GM23338 (cell line): ENCODE measurements at regions not wholly inside any gene's neighbourhood (a gene's known extent, or its start where the extent isn't known, plus 50 kb on each side); places are given as distances from the start of the nearest gene placed in this dataset.

Experiments used
- ATAC-seq: fragments of 200-7000 bp; cut with Tn5 transposase; 3 replicates; pipeline ENCODE4 v1.9.1; 2020
- DNase-seq: peaks from one replicate; pipeline ENCODE4 v3.0.0-alpha.2; 2015; ENCODE audit warnings: low spot score
- H2AFZ ChIP-seq: fragments of 200-600 bp; sonication (generic); 2 replicates; pipeline ENCODE4 v1.8.0; 2016; ENCODE audit warnings: antibody characterized with exemption, mild to moderate bottlenecking, moderate library complexity
- H3F3A ChIP-seq: fragments of 200-600 bp; sonication (generic); replicated peaks from 2 replicates; pipeline ENCODE4 v1.8.0; 2017; ENCODE audit warnings: antibody characterized with exemption, mixed run types, low read depth
- H3K27ac ChIP-seq: fragments of 200-600 bp; sonication (generic); 2 replicates; pipeline ENCODE4 v1.6.1; 2016; ENCODE audit warnings: low read depth
- H3K27me3 ChIP-seq: fragments of 200-600 bp; sonication (generic); 2 replicates; pipeline ENCODE4 v1.8.0; 2016; ENCODE audit warnings: mild to moderate bottlenecking, mixed run types, moderate library complexity; ENCODE audit not compliant: insufficient read depth
- H3K36me3 ChIP-seq: fragments of 200-600 bp; sonication (generic); 2 replicates; pipeline ENCODE4 v1.8.0; 2016; ENCODE audit warnings: mild to moderate bottlenecking; ENCODE audit not compliant: insufficient read depth
- H3K4me1 ChIP-seq: fragments of 200-600 bp; sonication (generic); 2 replicates; pipeline ENCODE4 v1.8.0; 2016; ENCODE audit warnings: mild to moderate bottlenecking, moderate library complexity; ENCODE audit not compliant: insufficient read depth
- H3K4me2 ChIP-seq: fragments of 200-600 bp; sonication (generic); 2 replicates; pipeline ENCODE4 v1.7.1; 2017; ENCODE audit warnings: mixed run types
- H3K4me3 ChIP-seq: fragments of 200-600 bp; sonication (generic); 2 replicates; pipeline ENCODE4 v1.6.1; 2016; ENCODE audit warnings: mixed run types
- H3K79me2 ChIP-seq: fragments of 200-600 bp; sonication (generic); replicated peaks from 2 replicates; pipeline ENCODE4 v1.8.0; 2017; ENCODE audit warnings: mild to moderate bottlenecking; ENCODE audit not compliant: insufficient read depth
- H3K9me2 ChIP-seq: fragments of 200-600 bp; sonication (generic); 2 replicates; pipeline ENCODE4 v1.8.0; 2017; ENCODE audit not compliant: insufficient read depth
- H4K20me1 ChIP-seq: fragments of 200-600 bp; sonication (generic); replicated peaks from 2 replicates; pipeline ENCODE4 v1.8.0; 2017; ENCODE audit warnings: mild to moderate bottlenecking; ENCODE audit not compliant: insufficient read depth
- H3K27ac Mint-ChIP-seq: 2 replicates; pipeline ENCODE4 v1.8.0; 2020; ENCODE audit warnings: inconsistent platforms, mild to moderate bottlenecking, moderate library complexity, mixed read lengths
- H3K27me3 Mint-ChIP-seq: 3 replicates; pipeline ENCODE4 v1.8.0; 2022; ENCODE audit warnings: low read depth, mild to moderate bottlenecking, moderate library complexity, mixed read lengths, inconsistent platforms; ENCODE audit not compliant: insufficient read depth, poor library complexity
- H3K36me3 Mint-ChIP-seq: 3 replicates; pipeline ENCODE4 v1.8.0; 2021; ENCODE audit warnings: low read depth, mild to moderate bottlenecking, inconsistent platforms, moderate library complexity, mixed read lengths
- H3K4me1 Mint-ChIP-seq: 3 replicates; pipeline ENCODE4 v1.8.0; 2020; ENCODE audit warnings: mild to moderate bottlenecking, inconsistent platforms, mixed read lengths
- H3K4me3 Mint-ChIP-seq: 3 replicates; pipeline ENCODE4 v1.8.0; 2021; ENCODE audit warnings: moderate library complexity, mild to moderate bottlenecking, inconsistent platforms, mixed read lengths
- H3K9me3 Mint-ChIP-seq: 3 replicates; pipeline ENCODE4 v1.8.0; 2020; ENCODE audit warnings: moderate library complexity, mild to moderate bottlenecking, inconsistent platforms, mixed read lengths
- EZH2 ChIP-seq: fragments of 200-600 bp; sonication (generic); IDR thresholded peaks from one replicate; pipeline ENCODE4 v1.8.0; 2017; ENCODE audit warnings: antibody characterized with exemption, mild to moderate bottlenecking, low read depth; ENCODE audit not compliant: unreplicated experiment
- EZH2phosphoT487 ChIP-seq: fragments of 200-600 bp; sonication (generic); IDR thresholded peaks from one replicate; pipeline ENCODE4 v1.8.1; 2018; ENCODE audit warnings: antibody characterized with exemption; ENCODE audit not compliant: unreplicated experiment
- NANOG ChIP-seq: IDR thresholded peaks from 2 replicates; pipeline ENCODE4 v1.6.1; 2016; ENCODE audit warnings: antibody characterized with exemption, borderline replicate concordance
- POLR2AphosphoS5 ChIP-seq: IDR thresholded peaks from 2 replicates; pipeline ENCODE4 v1.6.1; 2016; ENCODE audit warnings: antibody characterized with exemption, low read depth
- STAT1 ChIP-seq: IDR thresholded peaks from one replicate; pipeline ENCODE4 v1.6.1; 2016; ENCODE audit warnings: antibody characterized with exemption; ENCODE audit not compliant: unreplicated experiment
- ZNF331 ChIP-seq: fragments of 250-450 bp; sonication (Bioruptor Pico); IDR thresholded peaks from 2 replicates; pipeline ENCODE4 v1.5.0; 2020; ENCODE audit warnings: low read depth, mild to moderate bottlenecking, moderate library complexity
- TF ChIP-seq, protein P1 (sequence below), 2 experiments: fragments of 200-600 bp in 1 of 2; sonication (generic) in 1 of 2; conservative IDR thresholded peaks; 2 replicates each; pipeline versions ENCODE4 v1.5.1 to v1.6.1; 2016 to 2017; ENCODE audit warnings: antibody characterized with exemption in 2 of 2, low read depth in 2 of 2, mild to moderate bottlenecking in 2 of 2, moderate library complexity in 1 of 2
- TF ChIP-seq, protein P2 (sequence below): IDR thresholded peaks from one replicate; pipeline ENCODE4 v1.6.1; 2018; ENCODE audit warnings: antibody characterized with exemption; ENCODE audit not compliant: unreplicated experiment

DNA sequence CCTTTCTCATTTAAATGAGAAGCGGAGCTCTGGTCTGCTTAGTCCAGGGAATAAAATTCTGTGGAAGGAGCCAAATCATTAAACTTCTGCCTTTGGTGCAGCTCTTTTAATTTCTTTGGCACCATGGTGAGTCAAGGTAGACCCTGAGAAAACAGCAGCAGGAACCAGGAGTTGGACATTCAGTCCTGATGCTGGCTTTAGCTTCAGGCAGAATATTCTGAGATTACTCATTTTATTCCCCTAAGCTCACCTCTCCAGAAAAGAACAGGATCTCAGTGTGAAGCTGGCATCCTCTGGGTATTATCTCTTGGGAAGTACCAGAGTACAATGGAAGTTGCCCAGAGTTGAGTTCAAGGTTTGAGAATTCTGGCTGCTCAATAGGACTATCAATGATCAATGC is 211.6 kb upstream of the NRP1 start (continued):
- no peak for TF ChIP-seq NANOG

DNA sequence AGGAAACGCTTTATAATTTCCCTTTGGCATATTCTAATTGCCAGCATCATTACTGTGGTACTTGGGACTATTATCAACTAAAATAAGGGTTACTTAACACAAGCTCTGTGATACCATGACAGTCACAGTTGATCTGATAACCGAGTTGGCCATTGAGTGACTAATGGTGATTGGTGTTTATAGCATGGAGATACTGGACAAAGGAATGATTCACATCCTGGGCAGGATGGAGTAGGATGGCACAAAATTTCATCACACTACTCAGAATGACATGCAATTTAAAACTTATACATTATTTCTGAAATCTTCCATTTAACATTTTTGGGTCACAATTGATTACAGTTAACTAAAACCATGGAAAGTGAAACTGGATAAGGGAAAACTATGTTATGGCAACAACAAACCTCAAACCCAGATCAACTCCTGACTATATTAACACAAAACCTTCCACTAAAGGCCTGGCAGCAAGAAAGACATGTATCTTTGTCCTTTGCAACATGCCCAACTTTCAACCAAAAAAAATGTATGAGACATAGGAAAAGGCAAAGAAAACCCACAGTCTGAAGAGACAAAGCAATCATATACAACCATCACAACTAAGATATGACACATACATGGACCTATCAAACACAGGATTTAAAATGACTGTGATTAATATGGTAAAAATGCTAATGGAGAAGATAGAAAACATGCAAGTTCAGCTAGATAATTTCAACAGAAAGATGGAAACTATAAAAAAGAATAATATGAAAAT is 208.5 kb upstream of the NRP1 start:
- no peak overlapping the region for H3K27ac Mint-ChIP-seq
- Histone ChIP-seq H3K4me2 (no peak overlapping the region), H3K9me2 (no peaks in the 10 kb centered on the region), H3K27ac (no peak overlapping the region), H3K4me1 (no peaks in the 10 kb centered on the region), H2AFZ (no peak overlapping the region), H3F3A (no peaks in the 10 kb centered on the region), H3K27me3 (no peaks in the 10 kb centered on the region), H3K4me3 (no peak overlapping the region), H3K79me2 (no peaks in the 10 kb centered on the region), H4K20me1 (no peaks in the 10 kb centered on the region), H3K36me3 (no peaks in the 10 kb centered on the region)
- TF ChIP-seq, protein P1, sequence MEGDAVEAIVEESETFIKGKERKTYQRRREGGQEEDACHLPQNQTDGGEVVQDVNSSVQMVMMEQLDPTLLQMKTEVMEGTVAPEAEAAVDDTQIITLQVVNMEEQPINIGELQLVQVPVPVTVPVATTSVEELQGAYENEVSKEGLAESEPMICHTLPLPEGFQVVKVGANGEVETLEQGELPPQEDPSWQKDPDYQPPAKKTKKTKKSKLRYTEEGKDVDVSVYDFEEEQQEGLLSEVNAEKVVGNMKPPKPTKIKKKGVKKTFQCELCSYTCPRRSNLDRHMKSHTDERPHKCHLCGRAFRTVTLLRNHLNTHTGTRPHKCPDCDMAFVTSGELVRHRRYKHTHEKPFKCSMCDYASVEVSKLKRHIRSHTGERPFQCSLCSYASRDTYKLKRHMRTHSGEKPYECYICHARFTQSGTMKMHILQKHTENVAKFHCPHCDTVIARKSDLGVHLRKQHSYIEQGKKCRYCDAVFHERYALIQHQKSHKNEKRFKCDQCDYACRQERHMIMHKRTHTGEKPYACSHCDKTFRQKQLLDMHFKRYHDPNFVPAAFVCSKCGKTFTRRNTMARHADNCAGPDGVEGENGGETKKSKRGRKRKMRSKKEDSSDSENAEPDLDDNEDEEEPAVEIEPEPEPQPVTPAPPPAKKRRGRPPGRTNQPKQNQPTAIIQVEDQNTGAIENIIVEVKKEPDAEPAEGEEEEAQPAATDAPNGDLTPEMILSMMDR (conservative IDR thresholded peaks at IDR 0.05; ENCODE audit: low read depth in 2 of 2): no peak
- H3K36me3 Mint-ChIP-seq: no peaks in the 10 kb centered on the region; the same call in 2 of the 3 replicates
- DNase-seq: no peak
- H3K4me1 Mint-ChIP-seq: no peaks in the 10 kb centered on the region
- ATAC-seq: no peak
- no peak overlapping the region for H3K4me3 Mint-ChIP-seq
- no peaks in the 10 kb centered on the region for H3K27me3 Mint-ChIP-seq
- peaks cover 3% of the 10 kb centered on the region; the same call in 2 of the 3 replicates for H3K9me3 Mint-ChIP-seq

DNA sequence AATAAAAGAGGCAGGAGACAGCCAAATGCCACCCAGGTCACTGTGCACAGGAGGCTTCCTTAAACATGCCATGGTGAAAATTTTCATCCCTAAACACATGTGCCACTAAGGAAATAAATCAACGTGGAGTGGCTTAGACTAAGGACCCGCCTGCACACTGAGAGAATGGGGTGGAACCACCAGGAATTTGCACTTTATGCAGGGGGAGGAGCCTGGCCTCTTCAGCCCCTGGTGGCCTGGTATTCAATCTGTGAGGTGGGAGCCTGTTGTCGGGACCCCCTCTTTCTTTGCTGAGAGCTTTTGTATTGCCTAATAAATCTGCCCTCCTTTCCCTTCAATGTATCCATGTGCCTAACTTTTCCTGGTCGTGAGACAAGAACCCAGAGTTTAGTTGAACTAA is 204.6 kb upstream of the NRP1 start:
- H3K4me3 ChIP-seq: no peak overlapping the region
- no peak for DNase-seq
- H3K9me2 ChIP-seq: no peaks in the 10 kb centered on the region; the same call in none of the 2 replicates
- TF ChIP-seq STAT1 (no peak), NANOG (no peak), EZH2 (no peak), ZNF331 (CRISPR knock-in tag) (no peak), EZH2phosphoT487 (no peak), POLR2AphosphoS5 (no peak)
- TF ChIP-seq, protein P2, sequence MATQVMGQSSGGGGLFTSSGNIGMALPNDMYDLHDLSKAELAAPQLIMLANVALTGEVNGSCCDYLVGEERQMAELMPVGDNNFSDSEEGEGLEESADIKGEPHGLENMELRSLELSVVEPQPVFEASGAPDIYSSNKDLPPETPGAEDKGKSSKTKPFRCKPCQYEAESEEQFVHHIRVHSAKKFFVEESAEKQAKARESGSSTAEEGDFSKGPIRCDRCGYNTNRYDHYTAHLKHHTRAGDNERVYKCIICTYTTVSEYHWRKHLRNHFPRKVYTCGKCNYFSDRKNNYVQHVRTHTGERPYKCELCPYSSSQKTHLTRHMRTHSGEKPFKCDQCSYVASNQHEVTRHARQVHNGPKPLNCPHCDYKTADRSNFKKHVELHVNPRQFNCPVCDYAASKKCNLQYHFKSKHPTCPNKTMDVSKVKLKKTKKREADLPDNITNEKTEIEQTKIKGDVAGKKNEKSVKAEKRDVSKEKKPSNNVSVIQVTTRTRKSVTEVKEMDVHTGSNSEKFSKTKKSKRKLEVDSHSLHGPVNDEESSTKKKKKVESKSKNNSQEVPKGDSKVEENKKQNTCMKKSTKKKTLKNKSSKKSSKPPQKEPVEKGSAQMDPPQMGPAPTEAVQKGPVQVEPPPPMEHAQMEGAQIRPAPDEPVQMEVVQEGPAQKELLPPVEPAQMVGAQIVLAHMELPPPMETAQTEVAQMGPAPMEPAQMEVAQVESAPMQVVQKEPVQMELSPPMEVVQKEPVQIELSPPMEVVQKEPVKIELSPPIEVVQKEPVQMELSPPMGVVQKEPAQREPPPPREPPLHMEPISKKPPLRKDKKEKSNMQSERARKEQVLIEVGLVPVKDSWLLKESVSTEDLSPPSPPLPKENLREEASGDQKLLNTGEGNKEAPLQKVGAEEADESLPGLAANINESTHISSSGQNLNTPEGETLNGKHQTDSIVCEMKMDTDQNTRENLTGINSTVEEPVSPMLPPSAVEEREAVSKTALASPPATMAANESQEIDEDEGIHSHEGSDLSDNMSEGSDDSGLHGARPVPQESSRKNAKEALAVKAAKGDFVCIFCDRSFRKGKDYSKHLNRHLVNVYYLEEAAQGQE: no peak
- TF ChIP-seq, protein P1 (conservative IDR thresholded peaks at IDR 0.05; ENCODE audit: low read depth in 2 of 2): no peak

More for the DNA sequence above, 204.6 kb upstream of the NRP1 start:
- Mint-ChIP-seq H3K4me3 (no peak overlapping the region), H3K27ac (no peak overlapping the region), H3K36me3 (no peaks in the 10 kb centered on the region; the same call in 2 of the 3 replicates), H3K4me1 (peaks cover 9% of the 10 kb centered on the region; the same call in 2 of the 3 replicates), H3K27me3 (no peaks in the 10 kb centered on the region), H3K9me3 (peaks cover 3% of the 10 kb centered on the region; the same call in 2 of the 3 replicates)
- Histone ChIP-seq H3K4me1 (peaks cover 10% of the 10 kb centered on the region; the same call in 1 of the 2 replicates), H3F3A (no peaks in the 10 kb centered on the region), H3K4me2 (no peak overlapping the region), H3K27ac (no peak overlapping the region), H3K27me3 (no peaks in the 10 kb centered on the region), H3K36me3 (no peaks in the 10 kb centered on the region), H4K20me1 (no peaks in the 10 kb centered on the region), H2AFZ (no peak overlapping the region), H3K79me2 (no peaks in the 10 kb centered on the region)
- ATAC-seq: no peak
